ENCODE measurements at regions not wholly inside any gene's neighbourhood (a gene's known extent, or its start where the extent isn't known, plus 50 kb on each side); places are given as distances from the start of the nearest gene placed in this dataset.

DNA sequence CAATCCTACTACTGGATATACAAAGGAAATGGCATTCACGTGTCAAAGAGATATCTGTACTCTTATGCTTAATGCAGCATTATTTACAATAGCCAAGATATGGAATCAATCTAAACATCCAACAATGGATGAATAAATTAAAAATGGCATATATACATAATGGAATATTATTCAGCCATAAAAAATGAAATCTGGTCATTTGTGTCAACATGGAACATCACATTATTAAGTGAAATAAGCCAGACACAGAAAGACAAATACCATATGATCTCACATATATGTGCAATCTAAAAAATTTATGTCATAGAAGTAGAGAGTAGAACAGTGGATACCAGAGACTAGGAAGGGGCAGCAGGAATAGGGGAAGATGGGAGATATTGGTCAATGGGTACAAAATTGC, 228.8 kb upstream of the TBX3 start:
- no peak for TF ChIP-seq POLR2A (IDR thresholded peaks at IDR 0.05)
- TF ChIP-seq, protein P1, sequence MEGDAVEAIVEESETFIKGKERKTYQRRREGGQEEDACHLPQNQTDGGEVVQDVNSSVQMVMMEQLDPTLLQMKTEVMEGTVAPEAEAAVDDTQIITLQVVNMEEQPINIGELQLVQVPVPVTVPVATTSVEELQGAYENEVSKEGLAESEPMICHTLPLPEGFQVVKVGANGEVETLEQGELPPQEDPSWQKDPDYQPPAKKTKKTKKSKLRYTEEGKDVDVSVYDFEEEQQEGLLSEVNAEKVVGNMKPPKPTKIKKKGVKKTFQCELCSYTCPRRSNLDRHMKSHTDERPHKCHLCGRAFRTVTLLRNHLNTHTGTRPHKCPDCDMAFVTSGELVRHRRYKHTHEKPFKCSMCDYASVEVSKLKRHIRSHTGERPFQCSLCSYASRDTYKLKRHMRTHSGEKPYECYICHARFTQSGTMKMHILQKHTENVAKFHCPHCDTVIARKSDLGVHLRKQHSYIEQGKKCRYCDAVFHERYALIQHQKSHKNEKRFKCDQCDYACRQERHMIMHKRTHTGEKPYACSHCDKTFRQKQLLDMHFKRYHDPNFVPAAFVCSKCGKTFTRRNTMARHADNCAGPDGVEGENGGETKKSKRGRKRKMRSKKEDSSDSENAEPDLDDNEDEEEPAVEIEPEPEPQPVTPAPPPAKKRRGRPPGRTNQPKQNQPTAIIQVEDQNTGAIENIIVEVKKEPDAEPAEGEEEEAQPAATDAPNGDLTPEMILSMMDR (IDR thresholded peaks at IDR 0.05): no peak

All from lower leg skin (tissue), 3 donors.